ENCODE measurements at regions not wholly inside any gene's neighbourhood (a gene's known extent, or its start where the extent isn't known, plus 50 kb on each side); places are given as distances from the start of the nearest gene placed in this dataset.

DNA sequence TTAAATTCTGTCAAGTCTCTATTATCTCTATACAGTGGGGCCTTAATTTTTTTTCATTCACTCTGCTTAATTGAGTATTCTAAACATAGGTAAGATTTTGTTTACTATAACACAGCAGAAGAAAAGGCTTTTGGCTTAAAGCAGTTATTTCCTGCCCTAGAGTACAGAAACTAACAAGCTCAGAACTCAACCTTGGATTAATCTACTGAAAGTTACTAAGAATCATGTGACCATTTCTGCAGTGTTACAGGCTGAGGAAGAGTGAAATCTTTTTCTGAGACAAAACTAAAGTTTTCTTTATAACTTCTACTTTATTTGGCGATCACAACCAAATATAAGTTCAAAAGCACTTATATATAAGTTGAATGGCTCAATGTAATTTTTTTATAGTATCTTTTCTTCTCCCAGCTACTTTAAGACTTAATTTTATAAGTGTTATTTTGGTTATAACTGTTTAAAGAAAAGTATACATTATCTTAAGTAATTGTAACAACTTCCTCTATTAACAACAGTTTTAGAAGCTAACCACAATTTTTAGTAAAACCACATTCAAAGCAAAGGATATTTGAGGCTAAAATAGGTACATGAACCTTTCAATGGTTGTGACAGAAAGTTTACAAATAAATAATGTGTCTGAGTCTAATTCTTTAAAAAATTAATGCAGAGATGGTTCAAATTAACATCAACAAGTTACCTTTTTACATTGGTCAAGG lies 240.6 kb upstream of the NAALADL2 start:
- ATAC-seq (no peak), DNase-seq (no peak)
- intact Hi-C loops (cut with DNase I): no loop called here

DNA sequence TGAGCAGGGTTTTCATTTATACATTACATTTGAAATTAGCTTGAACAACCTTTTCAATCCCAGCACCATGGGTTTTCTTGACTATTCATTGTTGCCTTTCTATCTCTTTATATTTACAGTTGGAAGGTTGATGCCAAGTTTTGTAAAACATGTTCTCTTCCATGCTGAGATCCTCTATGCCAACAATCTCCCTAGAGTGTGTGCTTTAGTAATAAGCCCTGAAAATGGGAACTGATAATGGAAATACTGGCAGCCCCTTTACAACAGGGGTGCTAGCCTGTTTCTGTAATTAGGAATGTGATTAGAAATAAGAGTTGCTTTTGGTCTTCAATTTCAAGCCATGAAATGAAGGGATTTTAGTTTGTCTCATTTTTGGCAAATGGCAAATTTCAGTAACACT lies 239.9 kb upstream of the NAALADL2 start:
- ATAC-seq: peak in 1 of 2 donors; percentile 18
- DNase-seq: no peak
- intact Hi-C loops (cut with DNase I): no loop called here

DNA sequence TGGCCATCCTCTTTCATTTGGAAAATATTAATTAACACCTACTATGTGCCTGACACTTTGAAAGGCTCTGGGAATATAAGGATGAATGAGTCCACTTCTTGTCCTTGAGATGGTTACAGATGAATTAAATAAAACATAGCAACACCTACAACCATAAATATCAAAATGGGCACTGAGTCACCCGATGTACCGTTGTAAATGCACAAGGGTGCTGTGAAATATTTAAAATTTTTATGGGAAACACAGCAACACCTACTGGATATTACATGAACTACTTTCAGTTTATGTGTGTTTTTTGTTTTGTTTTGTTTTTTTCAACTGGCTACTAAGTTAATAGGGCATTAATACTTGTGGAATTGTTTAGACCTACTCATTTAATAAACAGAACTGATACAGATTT lies 239.0 kb upstream of the NAALADL2 start:
- intact Hi-C loops (cut with DNase I): no loop called here
- no peak for DNase-seq
- no peak for ATAC-seq

- ATAC-seq (no peak), DNase-seq (no peak)
- intact Hi-C loops (cut with DNase I): no loop called here
Observed at GRCh38 chr3:174620855-174621472, 238.2 kb upstream of the NAALADL2 start.

- DNase-seq (no peak), ATAC-seq (no peak)
- intact Hi-C loops (cut with DNase I): no loop called here
Observed at GRCh38 chr3:174633342-174633741, 225.8 kb upstream of the NAALADL2 start.

GRCh38 chr3:174636451-174636850 lies 222.7 kb upstream of the NAALADL2 start:
- DNase-seq (no peak), ATAC-seq (no peak)
- intact Hi-C loops (cut with DNase I): no loop called here

DNA sequence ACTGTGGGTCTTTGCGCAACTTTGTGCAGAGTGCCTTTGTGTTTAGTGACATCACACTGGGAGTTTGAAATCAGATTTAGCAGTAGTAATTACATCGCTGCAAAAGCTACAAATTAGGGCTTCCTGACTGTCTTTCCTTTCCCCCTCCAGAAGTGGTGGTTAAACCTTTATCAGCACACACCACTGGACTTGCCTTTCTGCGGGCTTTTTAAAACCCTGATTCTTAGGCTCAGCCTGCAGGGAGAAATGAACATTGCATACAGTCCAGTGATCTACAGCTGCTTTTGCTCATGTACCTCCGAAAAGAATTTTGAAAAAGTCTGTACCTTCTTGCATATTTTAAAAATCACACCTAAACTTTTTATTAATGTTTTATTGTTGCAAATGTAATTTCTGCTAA lies 219.7 kb upstream of the NAALADL2 start:
- DNase-seq (no peak), ATAC-seq (no peak)
- intact Hi-C loops (cut with DNase I): no loop called here

GRCh38 chr3:174639970-174640369 lies 219.2 kb upstream of the NAALADL2 start:
- DNase-seq (no peak), ATAC-seq (no peak)
- intact Hi-C loops (cut with DNase I): no loop called here

DNA sequence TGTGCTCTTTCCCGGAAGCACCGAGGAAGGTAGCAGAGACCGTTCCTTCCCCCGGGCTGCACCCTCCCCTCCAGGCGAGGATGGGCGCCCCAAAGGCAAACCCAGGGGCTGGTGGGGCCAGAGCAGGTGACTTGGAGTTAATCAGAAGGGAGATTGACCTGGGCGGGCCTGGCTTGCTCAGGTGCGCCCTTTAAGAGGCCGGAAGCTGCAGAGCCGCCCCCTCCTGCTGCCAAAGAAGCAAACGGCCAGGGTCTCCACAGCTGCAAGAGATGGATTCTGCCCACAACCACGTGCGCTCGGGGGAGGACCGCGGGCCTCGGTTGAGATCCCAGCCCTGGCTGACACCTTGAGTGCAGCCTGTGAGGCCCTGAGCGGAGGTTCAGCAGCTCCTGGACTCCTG lies 218.2 kb upstream of the NAALADL2 start:
- intact Hi-C loops (cut with DNase I): no loop called here
- no peak for DNase-seq
- no peak for ATAC-seq

- DNase-seq: no peak
- ATAC-seq: no peak
- intact Hi-C loops (cut with DNase I): no loop called here
Observed at GRCh38 chr3:174644287-174644686, 214.8 kb upstream of the NAALADL2 start.

DNA sequence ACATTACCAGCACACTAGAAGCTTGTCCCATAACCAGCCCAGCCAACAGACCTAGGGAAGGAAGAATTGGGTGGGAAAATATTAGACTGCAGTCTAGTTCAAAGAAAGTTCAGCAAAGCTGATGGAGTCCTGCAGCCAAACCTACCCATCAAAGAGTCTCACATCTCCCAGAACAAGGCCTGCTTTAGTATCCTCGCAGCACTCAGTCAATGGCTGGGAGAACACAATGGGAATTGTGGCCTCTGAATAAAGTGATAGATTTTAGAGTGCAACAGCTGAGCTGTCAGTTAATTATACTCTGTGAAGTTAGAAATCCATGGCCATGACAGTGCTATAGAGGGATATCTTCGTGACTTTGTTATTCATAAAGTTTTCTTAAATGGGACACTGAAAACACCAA lies 207.2 kb upstream of the NAALADL2 start:
- ATAC-seq (no peak), DNase-seq (no peak)
- intact Hi-C loops (cut with DNase I): no loop called here

GRCh38 chr3:174659511-174659910 lies 199.6 kb upstream of the NAALADL2 start:
- intact Hi-C loops (cut with DNase I): no loop called here
- ATAC-seq (no peak), DNase-seq (no peak)

DNA sequence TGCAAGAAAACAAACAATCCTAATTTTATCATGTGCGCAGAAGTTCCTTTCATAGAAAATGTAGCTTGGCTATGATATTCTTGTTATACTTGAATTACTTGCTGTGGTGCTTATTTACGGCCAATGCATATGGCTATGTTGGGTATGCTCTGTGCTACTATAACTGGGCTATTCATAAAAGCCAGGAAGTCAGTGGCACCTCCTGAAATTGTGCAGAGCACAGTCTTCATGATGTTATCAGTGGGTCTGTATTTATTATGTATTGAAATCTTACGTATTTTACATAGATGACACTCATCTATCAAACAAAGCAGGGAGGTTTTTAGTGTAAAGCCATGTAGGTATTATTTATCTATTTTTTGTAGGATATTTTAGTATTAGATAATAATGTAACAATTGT lies 196.5 kb upstream of the NAALADL2 start:
- intact Hi-C loops (cut with DNase I): no loop called here
- ATAC-seq (no peak), DNase-seq (no peak)

DNA sequence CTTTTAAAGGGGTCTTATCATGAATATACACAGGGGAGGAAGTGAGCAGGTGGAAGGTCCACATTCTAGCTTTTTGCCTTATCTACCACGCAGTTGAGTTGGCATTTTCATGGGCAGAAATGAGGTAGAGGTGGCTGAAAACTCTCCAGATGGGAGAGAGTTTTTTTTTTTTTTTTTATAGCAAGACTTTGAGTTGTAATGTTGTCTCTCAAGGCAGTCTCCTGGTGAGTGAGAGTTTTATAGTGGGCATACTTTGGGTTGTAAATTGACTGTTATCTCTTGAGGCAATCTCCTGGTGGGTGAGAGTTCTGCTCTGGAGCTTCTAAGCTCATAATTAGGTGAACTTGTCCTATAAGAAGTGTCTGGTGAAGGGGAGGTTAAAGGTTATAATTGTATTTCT lies 191.7 kb upstream of the NAALADL2 start:
- intact Hi-C loops (cut with DNase I): no loop called here
- ATAC-seq (no peak), DNase-seq (no peak)

DNA sequence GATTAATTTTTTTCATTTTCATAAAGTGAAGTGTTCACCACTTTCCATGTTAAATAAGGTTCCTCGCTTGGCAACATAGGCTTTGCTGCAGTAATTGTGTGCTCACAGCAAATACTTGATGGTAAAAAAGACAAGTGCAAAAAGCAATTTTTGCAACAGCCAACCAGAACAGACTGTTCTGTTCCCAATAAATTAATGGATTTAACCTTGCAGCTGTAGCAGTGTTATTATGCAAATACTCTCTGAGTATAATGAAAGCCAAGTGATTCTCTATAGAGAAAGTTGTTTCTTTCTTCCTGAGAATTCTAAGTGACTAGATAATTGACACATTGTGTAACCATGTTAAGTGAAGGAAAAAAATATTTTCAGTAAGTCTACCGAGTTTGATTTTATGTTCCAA lies 183.7 kb upstream of the NAALADL2 start:
- intact Hi-C loops (cut with DNase I): no loop called here
- no peak for ATAC-seq
- DNase-seq: no peak

GRCh38 chr3:174681784-174682183 lies 177.3 kb upstream of the NAALADL2 start:
- intact Hi-C loops (cut with DNase I): no loop called here
- ATAC-seq (no peak), DNase-seq (no peak)

GRCh38 chr3:174685796-174686195 lies 173.3 kb upstream of the NAALADL2 start:
- intact Hi-C loops (cut with DNase I): no loop called here
- ATAC-seq (no peak), DNase-seq (no peak)

GRCh38 chr3:174697310-174697709 lies 161.8 kb upstream of the NAALADL2 start:
- intact Hi-C loops (cut with DNase I): no loop called here
- DNase-seq (no peak), ATAC-seq (no peak)

GRCh38 chr3:174700736-174701135 lies 158.4 kb upstream of the NAALADL2 start:
- intact Hi-C loops (cut with DNase I): no loop called here
- ATAC-seq: no peak
- no peak for DNase-seq

DNA sequence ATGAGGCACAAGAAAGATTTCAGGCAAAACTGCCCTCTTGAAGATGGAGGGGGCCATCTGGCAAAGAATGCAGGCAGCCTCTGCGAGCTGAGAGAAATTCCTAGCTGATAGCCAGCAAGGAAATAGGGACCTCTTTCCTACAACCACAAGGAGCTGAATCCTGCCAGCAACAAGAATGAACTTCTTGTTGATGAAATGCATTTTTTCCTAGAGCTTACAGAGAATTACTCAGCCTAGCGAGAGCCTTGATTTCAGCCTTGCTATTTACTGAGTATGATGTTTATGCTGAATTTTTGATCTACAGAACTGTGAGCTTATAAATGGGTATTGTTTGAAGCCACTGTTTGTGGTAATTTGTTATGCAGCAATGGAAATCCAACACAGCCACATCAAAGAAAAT lies 148.5 kb upstream of the NAALADL2 start:
- DNase-seq: no peak
- no peak for ATAC-seq
- intact Hi-C loops (cut with DNase I): no loop called here

DNA sequence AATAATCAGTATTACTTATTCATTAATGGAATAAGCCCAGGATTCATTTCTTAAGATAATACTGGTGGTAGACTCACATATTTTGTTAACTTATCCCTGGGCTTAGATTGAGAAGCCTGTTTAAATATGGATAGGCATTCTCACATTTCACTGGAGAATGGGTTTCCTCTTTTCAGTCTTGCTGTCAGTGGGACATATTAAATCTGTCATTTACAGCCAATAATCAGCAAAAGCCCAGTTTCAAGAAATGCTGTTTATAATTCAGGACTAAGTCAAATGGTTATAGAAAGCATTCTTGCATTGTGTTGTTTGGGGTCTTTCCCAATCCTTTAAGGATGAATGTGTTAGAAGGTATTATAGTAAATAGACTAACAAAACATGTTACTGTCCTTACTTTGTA lies 143.7 kb upstream of the NAALADL2 start:
- intact Hi-C loops (cut with DNase I): no loop called here
- ATAC-seq: no peak
- no peak for DNase-seq

Measured in left cardiac atrium (tissue), 4 donors.